ENCODE measurements at regions not wholly inside any gene's neighbourhood (a gene's known extent, or its start where the extent isn't known, plus 50 kb on each side); places are given as distances from the start of the nearest gene placed in this dataset.
A peak's percentile ranks its signal among the peaks of the same experiment; 100 is the strongest.

GRCh38 chr9:90112788-90113187 lies 508.0 kb downstream of the GADD45G start:
- peak; percentile 45; the same call in 2 of the 3 replicates for ATAC-seq (ENCODE audit: low read depth)
- TF ChIP-seq CTCF (IDR thresholded peaks at IDR 0.05; ENCODE audit: poor library complexity, severe bottlenecking), result no peak
- peaks cover 14% of the 10 kb centered on the region for H3K4me1 ChIP-seq (ENCODE audit: insufficient read depth, poor library complexity, severe bottlenecking)
- H3K27ac ChIP-seq (ENCODE audit: poor library complexity, severe bottlenecking), result no peak overlapping the region
- no peaks in the 10 kb centered on the region for H3K9me3 ChIP-seq (ENCODE audit: severe bottlenecking)
- no peak for DNase-seq (ENCODE audit: low spot score)
- no peaks in the 10 kb centered on the region for H3K27me3 ChIP-seq (ENCODE audit: insufficient read depth, poor library complexity, severe bottlenecking)
- H3K4me3 ChIP-seq (ENCODE audit: severe bottlenecking), result no peak overlapping the region
- no peaks in the 10 kb centered on the region for H3K36me3 ChIP-seq (ENCODE audit: low read depth)

DNA sequence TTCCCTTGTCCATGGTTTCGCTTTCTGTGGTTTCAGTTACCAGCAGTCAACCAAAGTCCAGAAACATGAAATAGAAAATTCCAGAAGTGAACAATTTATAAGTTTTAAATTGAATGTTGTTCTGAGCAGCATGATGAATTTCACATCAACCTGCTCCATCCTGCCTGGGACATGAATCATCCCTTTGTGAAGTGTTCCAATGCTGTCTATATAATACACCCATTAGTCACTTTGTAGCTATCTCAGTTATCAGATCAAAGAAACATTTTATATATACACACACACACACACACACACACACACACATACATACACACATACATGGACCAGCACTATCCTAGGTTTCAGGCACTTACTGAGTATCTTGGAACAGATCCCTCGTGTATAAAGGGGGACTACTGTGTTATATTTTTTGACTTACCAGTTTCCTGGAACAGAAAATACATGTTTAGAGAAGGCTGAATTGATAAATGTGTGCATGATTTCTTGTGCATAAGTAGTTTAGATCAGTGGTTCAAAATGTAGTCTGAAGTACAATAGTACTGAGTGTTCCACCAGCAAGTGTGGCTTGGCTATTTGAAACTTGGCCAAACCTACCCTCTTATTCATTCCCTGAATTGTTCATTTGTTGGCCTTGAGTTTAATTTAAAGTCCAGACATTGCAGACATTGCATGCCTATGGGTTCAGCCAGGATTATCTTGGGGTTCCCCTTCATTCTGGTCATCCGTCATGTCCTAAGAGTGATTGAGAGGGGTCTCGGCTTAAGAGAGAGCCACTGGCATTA lies 510.0 kb downstream of the GADD45G start:
- DNase-seq (ENCODE audit: low spot score), result no peak
- no peak for TF ChIP-seq CTCF (IDR thresholded peaks at IDR 0.05; ENCODE audit: poor library complexity, severe bottlenecking)
- no peaks in the 10 kb centered on the region for H3K36me3 ChIP-seq (ENCODE audit: low read depth)
- peak; percentile 98 for ATAC-seq (ENCODE audit: low read depth)
- H3K27me3 ChIP-seq (ENCODE audit: insufficient read depth, poor library complexity, severe bottlenecking), result no peaks in the 10 kb centered on the region
- no peak overlapping the region for H3K4me3 ChIP-seq (ENCODE audit: severe bottlenecking)
- peak overlapping the region; percentile 37 for H3K27ac ChIP-seq (ENCODE audit: poor library complexity, severe bottlenecking)
- no peaks in the 10 kb centered on the region for H3K9me3 ChIP-seq (ENCODE audit: severe bottlenecking)
- H3K4me1 ChIP-seq (ENCODE audit: insufficient read depth, poor library complexity, severe bottlenecking), result peaks cover 14% of the 10 kb centered on the region

- no peaks in the 10 kb centered on the region for H3K36me3 ChIP-seq (ENCODE audit: low read depth)
- no peaks in the 10 kb centered on the region for H3K4me1 ChIP-seq (ENCODE audit: insufficient read depth, poor library complexity, severe bottlenecking)
- no peak for TF ChIP-seq CTCF (IDR thresholded peaks at IDR 0.05; ENCODE audit: poor library complexity, severe bottlenecking)
- H3K27me3 ChIP-seq (ENCODE audit: insufficient read depth, poor library complexity, severe bottlenecking), result no peaks in the 10 kb centered on the region
- no peaks in the 10 kb centered on the region for H3K9me3 ChIP-seq (ENCODE audit: severe bottlenecking)
- ATAC-seq (ENCODE audit: low read depth), result no peak
- no peak for DNase-seq (ENCODE audit: low spot score)
- no peak overlapping the region for H3K27ac ChIP-seq (ENCODE audit: poor library complexity, severe bottlenecking)
- no peak overlapping the region for H3K4me3 ChIP-seq (ENCODE audit: severe bottlenecking)
Measured at GRCh38 chr9:90121762-90122161, 517.0 kb downstream of the GADD45G start.

GRCh38 chr9:90124961-90125360 lies 517.7 kb downstream of the DIRAS2 start:
- H3K27ac ChIP-seq (ENCODE audit: poor library complexity, severe bottlenecking), result no peak overlapping the region
- H3K9me3 ChIP-seq (ENCODE audit: severe bottlenecking), result no peaks in the 10 kb centered on the region
- H3K27me3 ChIP-seq (ENCODE audit: insufficient read depth, poor library complexity, severe bottlenecking), result no peaks in the 10 kb centered on the region
- no peaks in the 10 kb centered on the region for H3K4me1 ChIP-seq (ENCODE audit: insufficient read depth, poor library complexity, severe bottlenecking)
- no peak overlapping the region for H3K4me3 ChIP-seq (ENCODE audit: severe bottlenecking)
- ATAC-seq (ENCODE audit: low read depth) (no peak), DNase-seq (ENCODE audit: low spot score) (no peak)
- no peak for TF ChIP-seq CTCF (IDR thresholded peaks at IDR 0.05; ENCODE audit: poor library complexity, severe bottlenecking)
- H3K36me3 ChIP-seq (ENCODE audit: low read depth), result no peaks in the 10 kb centered on the region

DNA sequence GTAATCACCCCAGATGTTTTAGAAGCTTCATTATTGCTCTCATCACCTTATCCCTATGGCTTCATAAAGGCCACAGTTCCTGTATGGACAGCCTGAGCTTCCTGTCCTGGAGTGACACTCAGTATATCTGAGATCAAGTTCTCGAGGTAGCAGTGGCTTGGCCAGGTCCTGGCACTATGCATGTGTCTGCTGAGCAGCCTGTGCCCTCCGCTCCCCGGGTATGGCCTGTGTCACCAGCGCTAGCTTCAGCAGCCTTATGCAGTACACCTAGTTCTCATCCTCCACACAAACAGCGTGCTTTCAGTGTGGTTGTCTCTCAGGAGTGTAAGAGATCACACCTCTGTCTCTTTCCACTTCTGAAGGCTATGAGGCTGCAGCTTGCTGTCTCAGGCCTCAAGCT lies 514.7 kb downstream of the DIRAS2 start:
- Histone ChIP-seq H3K27ac (ENCODE audit: poor library complexity, severe bottlenecking) (no peak overlapping the region), H3K4me3 (ENCODE audit: severe bottlenecking) (no peak overlapping the region), H3K36me3 (ENCODE audit: low read depth) (no peaks in the 10 kb centered on the region), H3K27me3 (ENCODE audit: insufficient read depth, poor library complexity, severe bottlenecking) (no peaks in the 10 kb centered on the region), H3K9me3 (ENCODE audit: severe bottlenecking) (no peaks in the 10 kb centered on the region), H3K4me1 (ENCODE audit: insufficient read depth, poor library complexity, severe bottlenecking) (no peaks in the 10 kb centered on the region)
- ATAC-seq (ENCODE audit: low read depth) (no peak), DNase-seq (ENCODE audit: low spot score) (no peak)
- no peak for TF ChIP-seq CTCF (IDR thresholded peaks at IDR 0.05; ENCODE audit: poor library complexity, severe bottlenecking)
